ENCODE measurements at regions not wholly inside any gene's neighbourhood (a gene's known extent, or its start where the extent isn't known, plus 50 kb on each side); places are given as distances from the start of the nearest gene placed in this dataset.

DNA sequence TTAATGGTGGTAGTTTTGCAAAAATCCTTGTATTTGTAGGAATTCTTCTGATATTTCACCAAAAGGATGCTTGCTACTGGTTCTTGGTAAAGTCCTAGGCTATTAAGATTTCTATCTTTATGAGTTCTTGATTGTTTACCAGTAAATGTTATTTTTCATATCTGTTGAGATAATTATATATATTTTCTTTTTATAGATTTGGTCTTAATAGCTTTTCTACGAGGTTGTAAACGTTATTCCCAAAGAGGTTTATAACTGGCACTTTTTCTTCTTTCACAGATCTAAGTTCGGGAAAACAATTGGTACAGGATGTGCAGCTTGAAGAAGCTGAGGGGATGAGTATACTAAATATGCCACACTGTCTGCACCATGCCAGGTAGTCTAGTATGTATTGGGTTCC is 55.1 kb upstream of the HBS1L start:
- Histone ChIP-seq H3K4me1 (ENCODE audit: low read depth, poor library complexity, severe bottlenecking) (peaks cover 5% of the 10 kb centered on the region), H3K27me3 (ENCODE audit: insufficient read depth, low read depth) (no peaks in the 10 kb centered on the region), H3K79me2 (ENCODE audit: insufficient read depth, low read depth) (no peaks in the 10 kb centered on the region), H3K27ac (no peak overlapping the region), H3K9ac (no peak overlapping the region), H3K4me3 (IDR thresholded peaks at IDR 0.05; ENCODE audit: insufficient read depth, low read depth, low read length) (no peak overlapping the region), H4K20me1 (ENCODE audit: insufficient read depth) (no peaks in the 10 kb centered on the region), H3K36me3 (ENCODE audit: insufficient read depth) (no peaks in the 10 kb centered on the region), H2AFZ (ENCODE audit: low read depth) (no peak overlapping the region), H3K4me2 (no peak overlapping the region)
- TF ChIP-seq, protein P1, sequence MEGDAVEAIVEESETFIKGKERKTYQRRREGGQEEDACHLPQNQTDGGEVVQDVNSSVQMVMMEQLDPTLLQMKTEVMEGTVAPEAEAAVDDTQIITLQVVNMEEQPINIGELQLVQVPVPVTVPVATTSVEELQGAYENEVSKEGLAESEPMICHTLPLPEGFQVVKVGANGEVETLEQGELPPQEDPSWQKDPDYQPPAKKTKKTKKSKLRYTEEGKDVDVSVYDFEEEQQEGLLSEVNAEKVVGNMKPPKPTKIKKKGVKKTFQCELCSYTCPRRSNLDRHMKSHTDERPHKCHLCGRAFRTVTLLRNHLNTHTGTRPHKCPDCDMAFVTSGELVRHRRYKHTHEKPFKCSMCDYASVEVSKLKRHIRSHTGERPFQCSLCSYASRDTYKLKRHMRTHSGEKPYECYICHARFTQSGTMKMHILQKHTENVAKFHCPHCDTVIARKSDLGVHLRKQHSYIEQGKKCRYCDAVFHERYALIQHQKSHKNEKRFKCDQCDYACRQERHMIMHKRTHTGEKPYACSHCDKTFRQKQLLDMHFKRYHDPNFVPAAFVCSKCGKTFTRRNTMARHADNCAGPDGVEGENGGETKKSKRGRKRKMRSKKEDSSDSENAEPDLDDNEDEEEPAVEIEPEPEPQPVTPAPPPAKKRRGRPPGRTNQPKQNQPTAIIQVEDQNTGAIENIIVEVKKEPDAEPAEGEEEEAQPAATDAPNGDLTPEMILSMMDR (conservative IDR thresholded peaks at IDR 0.05; ENCODE audit: low read depth, low read length): no peak

DNA sequence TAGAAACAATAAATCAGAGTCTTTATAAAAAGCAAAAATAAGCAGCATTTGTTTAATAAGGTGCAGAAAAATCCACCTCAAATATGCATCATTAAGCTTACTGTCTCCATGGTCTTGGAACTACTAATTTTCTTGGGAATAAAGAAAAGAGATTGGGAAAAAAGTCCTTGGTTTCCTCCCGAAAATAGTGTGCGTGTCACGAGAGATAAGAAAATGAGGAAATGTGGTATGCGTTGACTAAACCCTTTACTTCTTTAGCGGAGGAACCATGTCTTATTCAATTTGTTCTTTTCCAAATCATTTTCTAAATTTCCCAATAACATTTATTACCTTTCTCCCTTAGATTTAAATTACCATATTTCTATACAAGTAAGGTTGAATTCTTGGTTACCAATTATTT is 54.1 kb upstream of the HBS1L start:
- no peak overlapping the region for H3K4me3 ChIP-seq (IDR thresholded peaks at IDR 0.05; ENCODE audit: insufficient read depth, low read depth, low read length)
- H3K4me1 ChIP-seq (ENCODE audit: low read depth, poor library complexity, severe bottlenecking): peaks cover 16% of the 10 kb centered on the region
- no peaks in the 10 kb centered on the region for H3K27me3 ChIP-seq (ENCODE audit: insufficient read depth, low read depth)
- H3K79me2 ChIP-seq (ENCODE audit: insufficient read depth, low read depth): no peaks in the 10 kb centered on the region
- no peaks in the 10 kb centered on the region for H3K36me3 ChIP-seq (ENCODE audit: insufficient read depth)
- TF ChIP-seq, protein P1 (conservative IDR thresholded peaks at IDR 0.05; ENCODE audit: low read depth, low read length): no peak
- H3K27ac ChIP-seq: no peak overlapping the region
- H3K4me2 ChIP-seq: no peak overlapping the region
- H3K9ac ChIP-seq: no peak overlapping the region
- H4K20me1 ChIP-seq (ENCODE audit: insufficient read depth): no peaks in the 10 kb centered on the region
- H2AFZ ChIP-seq (ENCODE audit: low read depth): no peak overlapping the region

DNA sequence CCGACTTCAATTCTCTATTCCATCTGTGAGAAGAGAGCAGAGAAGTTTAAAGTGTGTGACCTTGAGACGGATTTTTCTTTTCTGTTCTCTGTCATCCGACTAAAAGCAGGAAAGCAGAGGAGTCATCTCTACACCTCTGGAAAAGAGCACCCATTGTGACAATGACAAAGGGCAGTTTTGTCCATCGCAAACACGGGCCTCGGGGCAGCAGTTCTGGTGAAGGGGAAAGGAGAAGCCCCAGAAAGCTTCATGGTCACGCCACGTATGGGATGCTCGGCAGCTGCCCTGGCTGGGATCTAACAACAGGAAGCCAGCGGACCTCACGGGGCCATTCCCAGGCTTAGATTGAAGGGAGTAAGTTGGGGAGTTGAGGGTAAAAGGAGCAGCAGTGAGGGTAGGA is 52.0 kb upstream of the HBS1L start:
- no peak overlapping the region for H3K4me3 ChIP-seq (IDR thresholded peaks at IDR 0.05; ENCODE audit: insufficient read depth, low read depth, low read length)
- H3K9ac ChIP-seq: no peak overlapping the region
- no peak overlapping the region for H3K4me2 ChIP-seq

DNA sequence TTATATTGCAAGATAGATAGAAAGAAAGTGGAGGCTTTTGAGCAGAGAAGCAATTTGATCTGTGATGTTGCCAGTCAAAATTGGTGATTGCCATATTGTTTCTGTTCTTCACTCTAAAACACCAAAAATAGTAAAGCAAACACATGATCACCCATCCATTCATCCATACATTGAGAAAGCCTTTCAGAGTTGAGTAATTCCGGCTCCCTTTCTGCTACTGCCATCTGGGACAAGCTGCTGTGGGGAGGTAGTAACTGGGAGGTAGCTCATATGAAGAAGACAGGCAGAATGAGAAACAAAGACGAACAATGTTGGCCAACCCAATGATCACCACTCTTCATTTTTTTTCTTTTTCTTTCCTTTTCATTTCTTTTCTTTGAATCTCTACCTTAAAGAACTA is 51.1 kb upstream of the HBS1L start:
- Histone ChIP-seq H3K36me3 (ENCODE audit: insufficient read depth) (no peaks in the 10 kb centered on the region), H4K20me1 (ENCODE audit: insufficient read depth) (no peaks in the 10 kb centered on the region), H3K4me3 (IDR thresholded peaks at IDR 0.05; ENCODE audit: insufficient read depth, low read depth, low read length) (no peak overlapping the region), H3K4me2 (no peak overlapping the region), H3K4me1 (ENCODE audit: low read depth, poor library complexity, severe bottlenecking) (peaks cover 30% of the 10 kb centered on the region), H3K27me3 (ENCODE audit: insufficient read depth, low read depth) (no peaks in the 10 kb centered on the region), H3K27ac (no peak overlapping the region), H3K9ac (no peak overlapping the region), H3K79me2 (ENCODE audit: insufficient read depth, low read depth) (no peaks in the 10 kb centered on the region), H2AFZ (ENCODE audit: low read depth) (no peak overlapping the region)
- TF ChIP-seq, protein P1 (conservative IDR thresholded peaks at IDR 0.05; ENCODE audit: low read depth, low read length): no peak

More for the DNA sequence above, 52.0 kb upstream of the HBS1L start:
- no peaks in the 10 kb centered on the region for H3K27me3 ChIP-seq (ENCODE audit: insufficient read depth, low read depth)
- no peak overlapping the region for H3K27ac ChIP-seq
- no peaks in the 10 kb centered on the region for H3K79me2 ChIP-seq (ENCODE audit: insufficient read depth, low read depth)
- no peaks in the 10 kb centered on the region for H4K20me1 ChIP-seq (ENCODE audit: insufficient read depth)
- no peak overlapping the region for H2AFZ ChIP-seq (ENCODE audit: low read depth)
- peaks cover 30% of the 10 kb centered on the region for H3K4me1 ChIP-seq (ENCODE audit: low read depth, poor library complexity, severe bottlenecking)
- TF ChIP-seq, protein P1 (conservative IDR thresholded peaks at IDR 0.05; ENCODE audit: low read depth, low read length): no peak
- no peaks in the 10 kb centered on the region for H3K36me3 ChIP-seq (ENCODE audit: insufficient read depth)
